ENCODE measurements at regions not wholly inside any gene's neighbourhood (a gene's known extent, or its start where the extent isn't known, plus 50 kb on each side); places are given as distances from the start of the nearest gene placed in this dataset.

GRCh38 chr5:30392897-30393296 is 800.6 kb upstream of the CDH6 start:
- no peak overlapping the region for H3K4me3 ChIP-seq
- no peaks in the 10 kb centered on the region for H3K36me3 ChIP-seq
- no peaks in the 10 kb centered on the region for H3K4me1 ChIP-seq
- no peaks in the 10 kb centered on the region for H3K27me3 ChIP-seq
- no peak overlapping the region for H3K27ac ChIP-seq
- intact Hi-C loops (cut with DNase I; ENCODE audit: low total_unique reads): no loop called here
- no peak for DNase-seq (ENCODE audit: low spot score in 2 of 2)
- no peaks in the 10 kb centered on the region for H3K9me3 ChIP-seq
- no peak for TF ChIP-seq POLR2AphosphoS5 (IDR thresholded peaks at IDR 0.05)
- no peak for TF ChIP-seq POLR2A (IDR thresholded peaks at IDR 0.05)
- no peak for TF ChIP-seq CTCF (IDR thresholded peaks at IDR 0.05)

- Histone ChIP-seq H3K27me3 (no peaks in the 10 kb centered on the region), H3K36me3 (no peaks in the 10 kb centered on the region), H3K4me1 (no peaks in the 10 kb centered on the region), H3K4me3 (no peak overlapping the region), H3K9me3 (no peaks in the 10 kb centered on the region), H3K27ac (no peak overlapping the region)
- peak in 1 of 2 donors; percentile 39 for DNase-seq (ENCODE audit: low spot score in 2 of 2)
- no peak for TF ChIP-seq POLR2A (IDR thresholded peaks at IDR 0.05)
- no peak for TF ChIP-seq CTCF (IDR thresholded peaks at IDR 0.05)
- intact Hi-C loops (cut with DNase I; ENCODE audit: low total_unique reads): no loop called here
Observed at GRCh38 chr5:30390095-30390494, 803.4 kb upstream of the CDH6 start.

- TF ChIP-seq CTCF (IDR thresholded peaks at IDR 0.05): no peak
- TF ChIP-seq POLR2A (IDR thresholded peaks at IDR 0.05): no peak
- TF ChIP-seq POLR2AphosphoS5 (IDR thresholded peaks at IDR 0.05): no peak
- Histone ChIP-seq H3K4me1 (no peaks in the 10 kb centered on the region), H3K36me3 (no peaks in the 10 kb centered on the region), H3K27me3 (no peaks in the 10 kb centered on the region), H3K4me3 (no peak overlapping the region), H3K9me3 (no peaks in the 10 kb centered on the region), H3K27ac (no peak overlapping the region)
- intact Hi-C loops (cut with DNase I; ENCODE audit: low total_unique reads): no loop called here
- DNase-seq (ENCODE audit: low spot score in 2 of 2): no peak
Observed at GRCh38 chr5:30387974-30388632, 805.4 kb upstream of the CDH6 start.

GRCh38 chr5:30385754-30386153 is 807.7 kb upstream of the CDH6 start:
- intact Hi-C loops (cut with DNase I; ENCODE audit: low total_unique reads): no loop called here
- Histone ChIP-seq H3K36me3 (no peaks in the 10 kb centered on the region), H3K9me3 (no peaks in the 10 kb centered on the region), H3K27me3 (no peaks in the 10 kb centered on the region), H3K4me1 (no peaks in the 10 kb centered on the region), H3K4me3 (no peak overlapping the region), H3K27ac (no peak overlapping the region)
- TF ChIP-seq POLR2A (IDR thresholded peaks at IDR 0.05): no peak
- no peak for TF ChIP-seq CTCF (IDR thresholded peaks at IDR 0.05)
- TF ChIP-seq POLR2AphosphoS5 (IDR thresholded peaks at IDR 0.05): no peak
- DNase-seq (ENCODE audit: low spot score in 2 of 2): no peak

- no peak for DNase-seq (ENCODE audit: low spot score in 2 of 2)
- no peak overlapping the region for H3K4me3 ChIP-seq
- H3K9me3 ChIP-seq: no peaks in the 10 kb centered on the region
- H3K4me1 ChIP-seq: no peaks in the 10 kb centered on the region
- TF ChIP-seq CTCF (IDR thresholded peaks at IDR 0.05) (no peak), POLR2AphosphoS5 (IDR thresholded peaks at IDR 0.05) (no peak), POLR2A (IDR thresholded peaks at IDR 0.05) (no peak)
- intact Hi-C loops (cut with DNase I; ENCODE audit: low total_unique reads): no loop called here
- no peak overlapping the region for H3K27ac ChIP-seq
- H3K36me3 ChIP-seq: no peaks in the 10 kb centered on the region
- no peaks in the 10 kb centered on the region for H3K27me3 ChIP-seq
Observed at GRCh38 chr5:30384171-30384570, 809.3 kb upstream of the CDH6 start.
